ENCODE measurements at regions not wholly inside any gene's neighbourhood (a gene's known extent, or its start where the extent isn't known, plus 50 kb on each side); places are given as distances from the start of the nearest gene placed in this dataset.
"Not testable (repeated sequence)": the region's sequence is repeated elsewhere in the genome, so short reads cannot be mapped to it uniquely, and the experiment has no call there.

DNA sequence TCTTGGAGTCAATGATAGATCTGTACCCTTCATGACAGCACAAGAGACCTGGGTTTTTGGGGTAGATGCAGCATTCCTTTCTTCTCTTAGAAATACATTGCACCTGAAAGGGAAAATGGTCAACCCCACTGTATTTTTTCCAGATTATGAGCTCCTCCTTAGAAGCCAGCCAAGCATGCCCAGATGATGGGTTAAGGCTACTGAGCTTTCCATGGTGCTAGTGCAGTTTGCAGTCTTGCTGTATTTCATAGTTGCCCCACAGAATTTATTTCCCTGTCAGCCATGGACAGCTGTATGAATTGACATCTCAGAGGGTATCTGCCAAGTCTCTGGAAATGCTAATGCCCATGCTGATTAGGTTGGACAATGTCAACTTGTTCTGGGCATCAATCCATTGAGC is 73.7 kb upstream of the H2AZ1 start:
- no peak for DNase-seq

DNA sequence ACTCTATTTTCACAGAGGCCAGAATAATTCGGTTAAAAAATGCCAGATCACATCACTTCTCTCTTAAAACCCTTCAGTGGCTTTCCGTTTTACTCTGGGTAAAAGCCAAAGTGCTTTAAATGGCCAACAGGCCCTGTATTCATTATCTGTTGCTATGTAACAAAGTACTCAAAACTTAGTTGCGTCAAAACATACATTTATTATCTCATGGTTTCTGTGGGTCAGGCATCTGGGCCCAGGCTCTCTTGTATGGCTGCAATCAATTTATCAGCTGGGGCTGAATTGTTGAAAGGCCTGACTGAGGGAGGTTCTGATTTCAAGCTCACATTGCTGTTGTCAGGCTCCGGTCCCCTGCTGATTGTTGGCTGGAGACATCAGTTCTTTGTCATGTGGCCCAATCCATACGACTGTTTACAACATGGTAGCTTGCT is 72.7 kb upstream of the H2AZ1 start:
- DNase-seq: no peak

DNA sequence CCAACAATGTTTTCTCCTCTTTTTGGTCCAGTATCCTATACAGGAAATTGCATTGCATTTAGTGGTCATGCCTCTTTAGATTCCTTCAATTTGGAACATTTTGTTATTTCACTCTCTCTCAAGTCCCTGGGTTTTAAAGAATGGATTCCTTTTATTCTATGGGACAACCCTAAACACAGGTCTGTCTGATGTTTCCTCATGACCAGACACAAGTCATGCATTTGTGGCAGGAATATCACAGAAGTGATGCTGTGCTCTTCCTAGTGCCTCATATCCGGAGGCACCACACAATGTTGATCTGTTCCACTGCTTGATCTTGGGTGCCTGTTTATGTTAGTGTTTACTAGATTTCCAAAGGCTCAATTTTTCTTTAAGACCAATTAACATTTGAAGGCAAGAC is 69.7 kb upstream of the H2AZ1 start:
- DNase-seq: no peak

DNA sequence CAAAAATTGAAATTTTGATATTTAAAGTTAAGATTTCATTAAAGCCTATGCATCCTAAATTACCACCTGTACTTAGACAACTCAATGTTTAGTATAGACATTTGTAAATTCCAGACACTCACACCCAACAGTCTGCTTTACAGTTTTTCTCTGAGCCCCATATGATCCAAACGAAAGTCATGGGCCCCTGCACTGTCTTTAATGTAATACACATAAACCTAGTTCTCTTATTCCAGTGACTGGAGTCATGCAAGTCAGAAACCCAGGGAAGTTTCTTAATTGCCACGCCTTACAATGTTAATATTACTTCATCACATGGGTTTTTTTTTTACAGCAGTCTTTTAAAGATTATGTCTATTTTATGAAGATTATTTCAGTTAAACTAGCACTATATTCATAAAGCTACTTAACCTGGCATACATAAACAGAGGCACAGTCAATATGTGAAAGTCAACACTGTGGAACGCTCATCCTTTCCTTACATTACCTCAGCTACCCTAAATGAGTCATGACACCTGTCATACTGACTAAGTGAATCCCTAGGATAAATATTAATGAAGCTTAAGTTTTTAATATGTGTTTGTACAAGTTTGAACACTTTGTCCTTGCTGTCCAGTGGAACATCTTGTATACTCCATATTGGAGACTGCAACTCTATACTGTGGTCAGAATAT is 67.7 kb upstream of the H2AZ1 start:
- DNase-seq: no peak

DNA sequence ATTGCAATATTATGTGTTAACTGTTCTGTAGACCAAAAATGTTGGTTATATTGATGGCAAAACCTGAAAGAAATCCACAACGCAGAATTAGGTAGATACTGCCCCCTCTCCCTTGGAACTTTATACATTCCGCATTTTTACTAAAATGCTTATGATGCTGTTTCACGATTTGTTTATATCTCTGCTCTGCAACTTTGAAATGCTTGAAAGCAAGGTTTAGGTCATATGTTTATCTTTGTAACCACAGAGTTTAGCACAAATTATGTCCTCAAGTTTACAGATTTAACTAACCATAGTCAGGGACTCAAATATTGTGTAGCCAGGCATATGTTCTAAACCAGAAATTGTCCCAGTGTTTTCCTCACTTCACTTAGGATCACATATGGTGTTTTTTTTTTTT is 66.1 kb upstream of the H2AZ1 start:
- DNase-seq: no peak

DNA sequence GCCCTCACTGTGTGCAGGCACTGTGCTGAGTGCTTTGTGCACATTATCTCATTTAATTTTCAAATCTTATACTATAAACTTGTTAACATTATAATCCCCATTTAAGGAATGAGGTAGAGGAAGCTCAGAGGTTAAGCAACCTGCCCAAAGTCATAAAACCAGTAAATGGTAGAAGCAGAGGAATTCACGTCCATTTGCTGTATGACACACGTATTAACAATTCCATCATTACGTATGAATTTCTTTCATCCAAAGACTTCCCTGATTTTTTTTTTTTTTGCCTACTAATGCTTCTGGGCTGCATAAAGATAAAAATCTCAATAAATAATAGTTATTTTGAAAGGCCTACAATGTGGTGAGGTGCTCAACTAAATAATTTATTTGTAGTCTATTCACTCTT is 64.5 kb upstream of the H2AZ1 start:
- no peak for DNase-seq

DNA sequence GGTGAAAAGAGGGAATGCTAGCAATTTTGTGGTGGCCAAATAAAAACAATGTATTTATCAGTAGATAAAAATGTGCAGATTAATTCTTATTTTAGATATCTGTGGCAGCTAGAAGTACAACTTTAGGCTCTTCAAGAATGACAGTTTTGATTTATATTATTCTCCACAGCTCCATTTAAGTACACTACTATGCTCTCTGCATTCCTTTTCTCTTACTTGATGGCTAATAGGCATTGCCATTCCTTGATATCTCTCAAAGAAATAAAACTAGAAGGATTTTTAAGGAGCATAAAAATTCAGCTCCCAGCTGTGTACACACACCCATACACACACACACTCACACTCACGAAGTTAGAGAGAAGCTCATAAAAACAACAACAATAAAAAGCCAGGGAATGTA is 59.4 kb upstream of the H2AZ1 start:
- no peak for DNase-seq

DNA sequence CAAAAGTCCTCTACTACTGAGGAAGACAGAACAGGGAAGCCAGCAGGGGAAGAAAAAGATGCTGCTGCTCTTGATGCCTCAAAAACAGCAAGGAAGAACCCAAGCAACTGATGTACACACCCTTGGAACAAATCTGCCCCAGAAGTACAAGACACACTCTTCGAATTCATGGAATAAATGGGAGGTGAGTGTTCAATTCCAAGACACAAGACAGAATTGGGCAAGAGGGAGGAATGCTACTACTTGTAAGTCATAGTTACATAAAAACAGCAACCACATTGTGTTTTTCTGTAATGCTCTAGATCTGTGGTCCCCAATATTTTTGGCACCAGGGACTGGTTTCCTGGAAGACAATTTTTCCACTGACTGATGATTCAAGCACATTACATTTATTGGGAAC is 58.0 kb upstream of the H2AZ1 start:
- no peak for DNase-seq

DNA sequence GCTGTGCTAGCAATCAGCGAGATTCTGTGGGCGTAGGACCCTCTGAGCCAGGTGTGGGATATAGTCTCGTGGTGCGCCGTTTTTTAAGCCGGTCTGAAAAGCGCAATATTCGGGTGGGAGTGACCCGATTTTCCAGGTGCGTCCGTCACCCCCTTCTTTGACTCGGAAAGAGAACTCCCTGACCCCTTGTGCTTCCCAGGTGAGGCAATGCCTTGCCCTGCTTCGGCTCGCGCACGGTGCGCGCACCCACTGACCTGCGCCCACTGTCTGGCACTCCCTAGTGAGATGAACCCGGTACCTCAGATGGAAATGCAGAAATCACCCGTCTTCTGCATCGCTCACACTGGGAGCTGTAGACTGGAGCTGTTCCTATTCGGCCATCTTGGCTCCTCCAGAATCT is 56.1 kb upstream of the H2AZ1 start:
- not testable (repeated sequence) for DNase-seq

Data from activated CD4-positive, alpha-beta T cell treated with anti-CD3 and anti-CD28 coated beads, Interleukin-2, amount 50 U/mL, for 4 hours (primary cell).